Neutrophil (primary cell): ENCODE measurements at regions not wholly inside any gene's neighbourhood (a gene's known extent, or its start where the extent isn't known, plus 50 kb on each side); places are given as distances from the start of the nearest gene placed in this dataset.

ENCODE experiments used
- H3K27ac ChIP-seq: fragments of 200-600 bp; sonication (generic); 2 replicates; pipeline ENCODE4 v1.5.1; 2016; ENCODE audit warnings: mild to moderate bottlenecking, moderate library complexity
- H3K27me3 ChIP-seq: fragments of 200-600 bp; sonication (generic); 2 replicates; pipeline ENCODE4 v1.6.0; 2016; ENCODE audit warnings: mild to moderate bottlenecking
- H3K36me3 ChIP-seq: fragments of 200-600 bp; sonication (generic); 2 replicates; pipeline ENCODE4 v1.5.1; 2017
- H3K4me1 ChIP-seq, 2 experiments: fragments of 200-600 bp in 1 of 2; sonication (generic) in 1 of 2; 1 replicate in 1 of 2; 2 replicates in 1 of 2; pipeline versions ENCODE4 v1.5.1 to v1.6.1; 2013 to 2016; ENCODE audit warnings: low read depth in 1 of 2, low read length in 1 of 2, mild to moderate bottlenecking in 1 of 2, moderate library complexity in 1 of 2; ENCODE audit not compliant: control insufficient read depth in 1 of 2, insufficient read depth in 1 of 2
- H3K4me3 ChIP-seq, 2 experiments: fragments of 200-600 bp in 1 of 2; sonication (generic) in 1 of 2; 1 replicate in 1 of 2; 2 replicates in 1 of 2; pipeline ENCODE4 v1.5.1; 2013 to 2016; ENCODE audit warnings: low read depth in 1 of 2, low read length in 1 of 2, mild to moderate bottlenecking in 1 of 2, moderate library complexity in 1 of 2
- H3K9me3 ChIP-seq: fragments of 200-600 bp; sonication (generic); 2 replicates; pipeline ENCODE4 v1.5.1; 2016
- TF ChIP-seq, protein P1 (sequence below): fragments of 200-600 bp; sonication (generic); IDR thresholded peaks from 2 replicates; pipeline ENCODE4 v1.5.1; 2016; ENCODE audit warnings: antibody characterized with exemption

DNA sequence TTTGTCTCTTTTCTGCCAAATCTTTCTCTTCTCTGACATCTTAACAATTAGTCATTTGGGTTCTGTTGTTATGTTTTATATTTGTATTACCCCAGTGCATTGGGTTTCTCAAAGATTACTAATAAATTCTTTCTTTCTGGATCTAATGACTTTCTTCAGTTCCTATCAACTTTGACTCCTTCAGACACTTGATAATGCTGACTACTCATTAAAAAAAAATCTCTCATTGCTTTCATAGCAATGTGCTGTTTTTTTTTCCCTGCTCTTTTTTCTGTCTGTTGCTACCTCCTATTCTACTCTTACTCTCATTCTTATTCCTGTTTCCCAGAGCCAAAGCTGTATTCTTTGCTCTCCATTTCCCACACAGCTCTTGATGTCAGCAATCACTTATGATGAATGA, 81.3 kb upstream of the MAP3K7 start:
- Histone ChIP-seq H3K4me1 (no peaks in the 10 kb centered on the region), H3K36me3 (no peaks in the 10 kb centered on the region), H3K9me3 (no peaks in the 10 kb centered on the region), H3K27ac (no peak overlapping the region), H3K4me3 (no peak overlapping the region), H3K27me3 (no peaks in the 10 kb centered on the region)
- TF ChIP-seq, protein P1, sequence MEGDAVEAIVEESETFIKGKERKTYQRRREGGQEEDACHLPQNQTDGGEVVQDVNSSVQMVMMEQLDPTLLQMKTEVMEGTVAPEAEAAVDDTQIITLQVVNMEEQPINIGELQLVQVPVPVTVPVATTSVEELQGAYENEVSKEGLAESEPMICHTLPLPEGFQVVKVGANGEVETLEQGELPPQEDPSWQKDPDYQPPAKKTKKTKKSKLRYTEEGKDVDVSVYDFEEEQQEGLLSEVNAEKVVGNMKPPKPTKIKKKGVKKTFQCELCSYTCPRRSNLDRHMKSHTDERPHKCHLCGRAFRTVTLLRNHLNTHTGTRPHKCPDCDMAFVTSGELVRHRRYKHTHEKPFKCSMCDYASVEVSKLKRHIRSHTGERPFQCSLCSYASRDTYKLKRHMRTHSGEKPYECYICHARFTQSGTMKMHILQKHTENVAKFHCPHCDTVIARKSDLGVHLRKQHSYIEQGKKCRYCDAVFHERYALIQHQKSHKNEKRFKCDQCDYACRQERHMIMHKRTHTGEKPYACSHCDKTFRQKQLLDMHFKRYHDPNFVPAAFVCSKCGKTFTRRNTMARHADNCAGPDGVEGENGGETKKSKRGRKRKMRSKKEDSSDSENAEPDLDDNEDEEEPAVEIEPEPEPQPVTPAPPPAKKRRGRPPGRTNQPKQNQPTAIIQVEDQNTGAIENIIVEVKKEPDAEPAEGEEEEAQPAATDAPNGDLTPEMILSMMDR = no peak

DNA sequence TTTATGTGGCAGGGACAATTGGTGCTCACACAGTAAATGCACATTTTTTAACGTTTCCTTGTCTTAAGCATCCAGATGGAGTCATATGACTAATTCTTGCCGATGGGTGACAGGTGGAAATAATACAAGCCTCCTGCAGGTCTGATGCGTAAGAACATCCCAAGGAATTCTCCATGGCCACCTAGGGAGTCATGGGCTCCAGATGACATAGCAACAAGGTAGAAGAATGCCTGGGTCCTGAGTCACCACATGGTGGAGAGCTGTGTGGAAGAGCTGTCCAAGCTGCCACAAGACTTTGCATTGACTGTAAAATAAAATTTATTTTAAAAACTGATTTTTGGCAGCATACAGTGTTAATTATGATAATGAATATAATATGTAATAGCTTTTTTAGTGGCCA, 77.0 kb upstream of the MAP3K7 start:
- Histone ChIP-seq H3K4me3 (no peak overlapping the region), H3K9me3 (no peaks in the 10 kb centered on the region), H3K36me3 (no peaks in the 10 kb centered on the region), H3K27me3 (no peaks in the 10 kb centered on the region), H3K4me1 (no peaks in the 10 kb centered on the region), H3K27ac (no peak overlapping the region)
- TF ChIP-seq, protein P1 = no peak

DNA sequence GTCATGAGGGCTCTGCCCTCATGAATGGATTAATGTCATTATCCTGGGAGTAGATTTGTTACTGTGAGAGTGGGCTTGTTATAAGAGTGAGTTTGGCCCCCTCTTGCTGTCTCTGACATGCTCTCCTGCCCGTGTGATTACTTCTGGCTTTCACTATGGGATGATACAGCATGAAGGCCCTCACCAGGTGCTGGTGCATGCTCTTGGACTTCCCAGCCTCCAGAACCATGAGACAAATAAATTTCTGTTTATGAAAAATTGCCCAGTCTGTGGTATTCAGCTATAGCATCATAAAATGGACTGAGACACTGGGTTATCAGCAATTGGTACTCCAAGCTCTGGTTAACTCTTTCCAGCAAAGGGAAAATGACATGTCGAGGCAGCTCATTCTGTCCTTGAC, 76.2 kb upstream of the MAP3K7 start:
- H3K9me3 ChIP-seq = no peaks in the 10 kb centered on the region
- H3K27ac ChIP-seq = no peak overlapping the region
- no peaks in the 10 kb centered on the region for H3K36me3 ChIP-seq
- H3K4me3 ChIP-seq = no peak overlapping the region
- no peaks in the 10 kb centered on the region for H3K4me1 ChIP-seq
- TF ChIP-seq, protein P1 = no peak
- H3K27me3 ChIP-seq = no peaks in the 10 kb centered on the region

DNA sequence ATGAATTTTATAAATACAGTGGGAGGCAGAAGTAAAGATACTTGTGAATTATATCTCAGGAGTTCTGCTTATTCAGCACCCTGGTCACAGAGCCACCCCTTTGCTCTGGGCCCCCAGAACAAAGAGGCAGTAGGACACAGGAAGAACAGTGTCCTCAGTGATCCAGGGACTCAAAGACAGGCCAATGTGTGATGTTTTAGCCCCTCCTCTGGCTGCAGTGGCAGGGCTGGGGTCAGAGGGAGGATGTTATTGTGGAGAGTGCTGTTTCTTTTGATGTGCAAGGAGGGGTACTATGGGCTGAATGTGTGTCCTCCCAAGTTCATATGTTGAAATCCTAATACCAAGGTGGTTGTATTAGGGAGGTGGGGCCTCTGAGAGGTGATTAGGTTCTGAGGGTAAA, 74.1 kb upstream of the MAP3K7 start:
- no peaks in the 10 kb centered on the region for H3K4me1 ChIP-seq
- H3K36me3 ChIP-seq = no peaks in the 10 kb centered on the region
- H3K27me3 ChIP-seq = no peaks in the 10 kb centered on the region
- H3K27ac ChIP-seq = no peak overlapping the region
- no peak overlapping the region for H3K4me3 ChIP-seq
- TF ChIP-seq, protein P1 = no peak
- no peaks in the 10 kb centered on the region for H3K9me3 ChIP-seq

DNA sequence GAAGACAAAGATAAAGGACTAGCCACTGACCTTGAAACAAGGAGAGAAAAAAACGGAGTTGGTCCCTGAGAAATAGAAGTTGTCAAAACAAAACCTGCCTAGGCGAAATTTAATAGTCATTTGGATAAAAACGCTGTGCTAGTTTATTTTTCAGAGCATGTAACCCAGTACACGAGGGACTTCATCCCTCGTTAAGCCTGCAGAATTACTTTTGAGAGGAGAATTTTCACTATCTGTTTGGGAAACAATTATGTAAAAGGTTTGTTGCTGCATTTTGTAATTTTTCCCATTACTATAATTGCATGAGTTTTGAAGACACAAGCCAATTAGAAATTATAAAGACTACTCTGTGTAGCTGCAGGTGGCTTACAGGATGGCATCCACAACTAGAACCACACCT, 71.6 kb upstream of the MAP3K7 start:
- Histone ChIP-seq H3K27me3 (no peaks in the 10 kb centered on the region), H3K36me3 (no peaks in the 10 kb centered on the region), H3K4me3 (no peak overlapping the region), H3K4me1 (no peaks in the 10 kb centered on the region), H3K27ac (no peak overlapping the region), H3K9me3 (no peaks in the 10 kb centered on the region)
- TF ChIP-seq, protein P1 = no peak

DNA sequence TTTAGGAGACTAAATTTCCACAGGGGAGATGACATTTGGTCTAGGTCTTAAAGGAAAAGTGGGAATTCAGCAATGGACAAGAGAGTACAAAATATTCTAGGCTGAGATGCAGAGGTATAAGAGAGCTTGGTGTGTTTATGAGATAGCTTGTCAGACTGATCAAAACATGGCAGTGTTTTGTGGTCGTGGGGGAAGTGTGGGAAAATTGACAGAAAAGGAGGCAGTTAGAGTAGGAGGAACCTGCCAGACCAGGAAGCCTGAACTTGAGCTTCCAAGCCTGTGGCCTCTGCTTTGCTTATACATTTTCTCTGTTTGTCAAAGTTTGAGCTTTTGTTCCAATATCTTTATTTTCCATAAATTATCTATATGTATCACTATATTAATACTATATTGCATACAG, 69.5 kb upstream of the MAP3K7 start:
- Histone ChIP-seq H3K27ac (no peak overlapping the region), H3K9me3 (no peaks in the 10 kb centered on the region), H3K4me1 (no peaks in the 10 kb centered on the region), H3K36me3 (no peaks in the 10 kb centered on the region), H3K27me3 (no peaks in the 10 kb centered on the region), H3K4me3 (no peak overlapping the region)
- TF ChIP-seq, protein P1 = no peak
